ENCODE measurements at regions not wholly inside any gene's neighbourhood (a gene's known extent, or its start where the extent isn't known, plus 50 kb on each side); places are given as distances from the start of the nearest gene placed in this dataset.
"Not testable (repeated sequence)": the region's sequence is repeated elsewhere in the genome, so short reads cannot be mapped to it uniquely, and the experiment has no call there.

- DNase-seq (ENCODE audit: low spot score), result no peak
Observed at GRCh38 chr6:16824845-16825685, 63.8 kb upstream of the ATXN1 start.

GRCh38 chr6:16823718-16824352, 62.6 kb upstream of the ATXN1 start:
- DNase-seq (ENCODE audit: low spot score), result no peak

GRCh38 chr6:16822975-16823717, 61.9 kb upstream of the ATXN1 start:
- no peak for DNase-seq (ENCODE audit: low spot score)

GRCh38 chr6:16822529-16822928, 61.3 kb upstream of the ATXN1 start:
- no peak for DNase-seq (ENCODE audit: low spot score)

- DNase-seq (ENCODE audit: low spot score), result no peak
Observed at GRCh38 chr6:16821834-16822264, 60.6 kb upstream of the ATXN1 start.

- DNase-seq (ENCODE audit: low spot score), result not testable (repeated sequence)
Observed at GRCh38 chr6:16820262-16820661, 59.0 kb upstream of the ATXN1 start.

- DNase-seq (ENCODE audit: low spot score), result no peak
Observed at GRCh38 chr6:16819752-16820151, 58.5 kb upstream of the ATXN1 start.

- no peak for DNase-seq (ENCODE audit: low spot score)
Observed at GRCh38 chr6:16818992-16819626, 57.8 kb upstream of the ATXN1 start.

GRCh38 chr6:16817594-16817993, 56.3 kb upstream of the ATXN1 start:
- no peak for DNase-seq (ENCODE audit: low spot score)

GRCh38 chr6:16816891-16817290, 55.6 kb upstream of the ATXN1 start:
- DNase-seq (ENCODE audit: low spot score), result no peak

GRCh38 chr6:16812993-16813392, 51.7 kb upstream of the ATXN1 start:
- no peak for DNase-seq (ENCODE audit: low spot score)

- DNase-seq (ENCODE audit: low spot score), result no peak
Observed at GRCh38 chr6:16811277-16811979, 50.2 kb upstream of the ATXN1 start.

Data from left forelimb (tissue), 1 donor.